ENCODE measurements at regions not wholly inside any gene's neighbourhood (a gene's known extent, or its start where the extent isn't known, plus 50 kb on each side); places are given as distances from the start of the nearest gene placed in this dataset.

DNA sequence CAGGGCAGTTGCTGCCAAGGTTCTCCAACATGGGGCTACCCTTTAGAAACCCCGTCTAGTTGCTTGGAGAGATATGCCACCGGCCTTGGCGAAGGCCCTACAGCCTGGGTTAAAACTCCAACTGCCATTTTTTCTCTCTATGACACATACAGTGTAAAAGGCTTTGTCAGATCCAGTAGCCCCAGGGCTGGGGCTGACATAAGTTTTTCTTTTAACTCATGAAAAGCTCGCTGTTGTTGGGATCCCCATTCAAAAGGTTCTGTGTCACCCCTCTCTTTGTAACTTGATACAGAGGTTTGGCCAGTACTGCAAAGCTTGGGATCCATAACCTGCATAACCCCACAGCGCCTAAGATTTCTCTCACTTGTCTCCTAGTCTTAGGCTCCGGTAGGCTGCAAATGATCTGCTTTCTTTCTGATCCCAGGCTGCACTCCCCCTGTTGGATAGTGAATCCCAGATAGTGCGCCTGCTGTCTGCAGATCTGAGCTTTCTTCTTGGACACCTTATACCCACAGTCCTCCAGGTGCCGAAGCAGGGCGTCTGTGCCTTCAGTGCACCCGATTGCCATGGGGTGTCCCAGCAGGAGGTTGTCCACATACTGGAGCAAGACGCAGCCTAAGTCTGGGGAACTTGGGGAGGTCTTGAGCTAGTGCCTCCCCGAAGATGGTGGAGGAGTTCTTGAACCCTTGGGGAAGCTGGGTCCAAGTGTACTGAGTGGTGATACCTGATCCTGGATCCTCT, 406.2 kb downstream of the TGFB2 start:
- H3K27me3 ChIP-seq, result no peaks in the 10 kb centered on the region
- intact Hi-C loops (cut with DNase I; ENCODE audit: low total_unique reads), result no loop called here
- no peaks in the 10 kb centered on the region for H3K4me1 ChIP-seq
- H3K27ac ChIP-seq, result no peak overlapping the region
- no peaks in the 10 kb centered on the region for H3K36me3 ChIP-seq
- no peak overlapping the region for H3K4me3 ChIP-seq
- TF ChIP-seq, protein P1, sequence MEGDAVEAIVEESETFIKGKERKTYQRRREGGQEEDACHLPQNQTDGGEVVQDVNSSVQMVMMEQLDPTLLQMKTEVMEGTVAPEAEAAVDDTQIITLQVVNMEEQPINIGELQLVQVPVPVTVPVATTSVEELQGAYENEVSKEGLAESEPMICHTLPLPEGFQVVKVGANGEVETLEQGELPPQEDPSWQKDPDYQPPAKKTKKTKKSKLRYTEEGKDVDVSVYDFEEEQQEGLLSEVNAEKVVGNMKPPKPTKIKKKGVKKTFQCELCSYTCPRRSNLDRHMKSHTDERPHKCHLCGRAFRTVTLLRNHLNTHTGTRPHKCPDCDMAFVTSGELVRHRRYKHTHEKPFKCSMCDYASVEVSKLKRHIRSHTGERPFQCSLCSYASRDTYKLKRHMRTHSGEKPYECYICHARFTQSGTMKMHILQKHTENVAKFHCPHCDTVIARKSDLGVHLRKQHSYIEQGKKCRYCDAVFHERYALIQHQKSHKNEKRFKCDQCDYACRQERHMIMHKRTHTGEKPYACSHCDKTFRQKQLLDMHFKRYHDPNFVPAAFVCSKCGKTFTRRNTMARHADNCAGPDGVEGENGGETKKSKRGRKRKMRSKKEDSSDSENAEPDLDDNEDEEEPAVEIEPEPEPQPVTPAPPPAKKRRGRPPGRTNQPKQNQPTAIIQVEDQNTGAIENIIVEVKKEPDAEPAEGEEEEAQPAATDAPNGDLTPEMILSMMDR (IDR thresholded peaks at IDR 0.05), result no peak
- TF ChIP-seq POLR2A (IDR thresholded peaks at IDR 0.05), result no peak
- no peaks in the 10 kb centered on the region for H3K9me3 ChIP-seq
- DNase-seq, result no peak

DNA sequence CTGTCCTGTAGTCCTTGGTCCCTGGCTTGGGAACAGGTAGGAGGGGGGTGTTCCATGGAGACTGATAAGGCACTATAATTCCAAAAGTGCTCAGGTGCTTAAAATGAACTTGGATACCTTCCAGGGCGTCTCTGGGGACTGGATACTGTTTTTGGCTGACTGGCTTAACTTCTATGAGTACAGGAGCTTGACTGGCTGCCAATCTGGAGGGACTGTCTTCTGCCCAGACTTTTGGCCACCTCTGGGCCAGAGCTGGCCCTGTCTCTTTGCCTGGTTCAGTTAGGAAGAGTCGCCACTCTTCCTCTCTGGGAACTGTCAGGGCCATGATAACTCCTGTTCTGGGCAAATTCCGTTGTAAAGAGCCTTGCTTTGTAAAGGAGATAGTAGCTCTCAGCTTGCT, 407.0 kb downstream of the TGFB2 start:
- Histone ChIP-seq H3K27me3 (no peaks in the 10 kb centered on the region), H3K4me3 (no peak overlapping the region), H3K27ac (no peak overlapping the region), H3K36me3 (no peaks in the 10 kb centered on the region), H3K9me3 (no peaks in the 10 kb centered on the region), H3K4me1 (no peaks in the 10 kb centered on the region)
- no peak for DNase-seq
- TF ChIP-seq POLR2A (IDR thresholded peaks at IDR 0.05), result no peak
- TF ChIP-seq, protein P1 (IDR thresholded peaks at IDR 0.05), result no peak
- intact Hi-C loops (cut with DNase I; ENCODE audit: low total_unique reads), result no loop called here

DNA sequence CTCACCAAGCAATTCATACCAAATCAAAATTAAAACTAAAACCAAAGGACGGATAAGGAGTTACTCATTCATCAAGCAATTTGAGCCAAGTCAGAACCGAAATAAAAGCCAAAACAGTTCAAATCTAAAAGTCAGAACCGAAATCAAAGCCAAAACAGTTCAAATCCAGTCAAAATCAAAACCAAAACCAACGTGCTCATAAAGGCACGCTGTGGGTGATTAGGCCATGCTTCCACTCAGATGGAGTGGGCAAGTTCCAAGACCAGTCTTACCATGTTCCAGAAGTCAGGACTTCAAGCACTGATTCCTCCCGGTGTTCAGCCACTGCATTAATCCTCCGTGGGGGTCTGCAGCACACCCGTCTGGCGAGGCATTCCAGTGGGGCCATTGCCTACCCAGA, 409.3 kb downstream of the TGFB2 start:
- no peak overlapping the region for H3K4me3 ChIP-seq
- no peaks in the 10 kb centered on the region for H3K9me3 ChIP-seq
- no peak for DNase-seq
- no peak overlapping the region for H3K27ac ChIP-seq
- H3K27me3 ChIP-seq, result no peaks in the 10 kb centered on the region
- H3K36me3 ChIP-seq, result no peaks in the 10 kb centered on the region
- no peaks in the 10 kb centered on the region for H3K4me1 ChIP-seq
- intact Hi-C loops (cut with DNase I; ENCODE audit: low total_unique reads), result no loop called here
- TF ChIP-seq, protein P1 (IDR thresholded peaks at IDR 0.05), result no peak
- TF ChIP-seq POLR2A (IDR thresholded peaks at IDR 0.05), result no peak

DNA sequence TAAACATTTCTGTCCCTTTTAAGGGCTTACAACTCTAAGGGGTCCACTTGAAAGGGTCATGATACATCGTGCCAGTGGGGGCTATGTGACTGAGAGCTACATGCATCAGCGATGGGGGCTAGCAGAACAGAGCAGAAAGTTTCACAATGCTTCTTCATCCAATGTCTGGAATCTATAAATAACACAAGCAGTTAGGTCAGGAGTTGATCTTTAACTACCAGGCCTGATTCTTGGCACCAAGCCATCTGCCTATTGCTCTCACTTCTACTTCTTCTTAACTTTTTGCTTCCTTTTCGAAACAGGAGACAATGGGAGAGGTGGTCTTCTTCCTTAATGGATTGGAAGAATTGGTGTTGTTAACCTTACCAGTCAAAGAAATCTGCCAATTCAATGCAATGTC, 410.0 kb downstream of the TGFB2 start:
- Histone ChIP-seq H3K4me1 (no peaks in the 10 kb centered on the region), H3K9me3 (no peaks in the 10 kb centered on the region), H3K4me3 (no peak overlapping the region), H3K36me3 (no peaks in the 10 kb centered on the region), H3K27ac (no peak overlapping the region), H3K27me3 (no peaks in the 10 kb centered on the region)
- TF ChIP-seq POLR2A (IDR thresholded peaks at IDR 0.05), result no peak
- TF ChIP-seq, protein P1 (IDR thresholded peaks at IDR 0.05), result no peak
- DNase-seq, result no peak
- intact Hi-C loops (cut with DNase I; ENCODE audit: low total_unique reads), result no loop called here

DNA sequence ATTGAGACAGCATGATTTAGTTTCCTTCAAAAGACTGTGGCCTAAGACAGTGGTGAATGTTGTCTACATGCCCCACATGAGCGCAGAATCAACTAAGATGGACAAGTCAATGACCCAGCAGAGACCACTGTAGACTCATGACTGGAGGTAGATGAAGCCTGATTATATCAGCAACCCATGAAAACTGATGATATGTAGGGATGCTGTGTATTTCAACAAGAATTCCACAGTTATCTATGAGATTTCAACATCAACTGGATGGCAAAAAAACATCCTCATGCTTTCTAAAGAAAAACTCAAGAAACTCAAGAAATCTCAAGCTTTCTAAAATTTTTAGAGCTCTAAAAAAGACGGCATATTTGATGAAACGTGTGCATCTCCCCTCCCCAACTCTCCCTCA, 413.9 kb upstream of the LYPLAL1 start:
- TF ChIP-seq, protein P1 (IDR thresholded peaks at IDR 0.05), result no peak
- no peak for TF ChIP-seq POLR2A (IDR thresholded peaks at IDR 0.05)
- Histone ChIP-seq H3K4me1 (no peaks in the 10 kb centered on the region), H3K27ac (no peak overlapping the region), H3K9me3 (no peaks in the 10 kb centered on the region), H3K36me3 (no peaks in the 10 kb centered on the region), H3K27me3 (no peaks in the 10 kb centered on the region), H3K4me3 (no peak overlapping the region)
- intact Hi-C loops (cut with DNase I; ENCODE audit: low total_unique reads), result no loop called here
- DNase-seq, result no peak

Measured in uterus (tissue), 3 donors.